Esophagus squamous epithelium (tissue), 5 donors: ENCODE measurements at regions not wholly inside any gene's neighbourhood (a gene's known extent, or its start where the extent isn't known, plus 50 kb on each side); places are given as distances from the start of the nearest gene placed in this dataset.
"Not testable (repeated sequence)": the region's sequence is repeated elsewhere in the genome, so short reads cannot be mapped to it uniquely, and the experiment has no call there.

Experiments used
- DNase-seq: peaks from one replicate; lab custom pipeline; 2025; lab: John Stamatoyannopoulos, UW
- H3K27ac ChIP-seq, 4 donors: fragments of 200-600 bp; sonication (generic); one replicate each; pipeline ENCODE4 v1.5.1; 2016 to 2019; ENCODE audit warnings: mild to moderate bottlenecking in 1 of 4
- H3K27me3 ChIP-seq, 4 donors: fragments of 200-600 bp; sonication (generic); 1 replicate in 3 of 4; 2 replicates in 1 of 4; pipeline versions ENCODE4 v1.5.1 to v1.6.0; 2017 to 2021; ENCODE audit warnings: antibody characterized with exemption in 1 of 4
- H3K36me3 ChIP-seq, 3 donors: fragments of 200-600 bp; sonication (generic); one replicate each; pipeline ENCODE4 v1.5.1; 2016 to 2019
- H3K4me1 ChIP-seq, 3 donors: fragments of 200-600 bp; sonication (generic); one replicate each; pipeline ENCODE4 v1.5.1; 2017 to 2019
- H3K4me3 ChIP-seq, 4 donors: fragments of 200-600 bp; sonication (generic); 1 replicate in 3 of 4; 2 replicates in 1 of 4; pipeline ENCODE4 v1.5.1; 2016 to 2019; ENCODE audit warnings: mild to moderate bottlenecking in 2 of 4, moderate library complexity in 1 of 4
- H3K9me3 ChIP-seq, 3 donors: fragments of 200-600 bp; sonication (generic); one replicate each; pipeline ENCODE4 v1.5.1; 2016 to 2019
- POLR2A ChIP-seq, 4 donors: fragments of 450-650 bp; IDR thresholded peaks; one replicate each; pipeline ENCODE4 v1.6.1; 2017; ENCODE audit warnings: antibody characterized with exemption in 4 of 4, mild to moderate bottlenecking in 4 of 4, moderate library complexity in 3 of 4
- WGBS, 2 donors: methylation state at CpG; one replicate each; pipeline ENCODE4 v1.1.5; 2018; 5-methylcytosine and 5-hydroxymethylcytosine counted together
- intact Hi-C: fragments of 100-400 bp; cut with DNase I; formaldehyde crosslinking; loops from one replicate; pipeline ENCODE4 v1.15.0; 2022
- TF ChIP-seq, protein P1 (sequence below), 6 experiments: fragments of 450-650 bp in 4 of 6; fragments of 200-600 bp in 2 of 6; sonication (generic) in 2 of 6; IDR thresholded peaks; one replicate each; pipeline ENCODE4 v1.5.1; 2016 to 2019; ENCODE audit warnings: antibody characterized with exemption in 6 of 6, mild to moderate bottlenecking in 4 of 6, moderate library complexity in 4 of 6
- donor health status: DM: yes; HTN: yes; CAD: no.

DNA sequence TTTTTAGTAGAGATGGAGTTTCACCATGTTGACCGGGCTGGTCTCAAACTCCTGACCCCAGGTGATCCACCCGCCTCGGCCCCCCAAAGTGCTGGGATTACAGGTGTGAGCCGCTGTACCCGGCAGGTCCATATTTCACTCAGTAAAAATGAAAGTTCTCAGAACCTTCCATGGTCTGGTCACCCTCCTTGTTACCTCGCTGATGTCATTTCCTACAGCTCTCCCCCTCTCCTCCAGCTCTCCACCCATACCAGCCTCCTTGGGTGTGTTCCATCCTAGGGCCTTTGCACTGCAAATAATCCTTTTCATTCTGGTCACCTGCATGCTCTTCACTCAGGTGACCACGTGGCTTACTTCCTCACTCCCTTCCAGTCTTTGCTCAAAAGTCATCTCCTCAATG is 78.2 kb upstream of the TNFSF11 start:
- Histone ChIP-seq H3K4me3 (no peak overlapping the region), H3K9me3 (no peaks in the 10 kb centered on the region), H3K27me3 (no peaks in the 10 kb centered on the region), H3K27ac (no peak overlapping the region), H3K36me3 (no peaks in the 10 kb centered on the region), H3K4me1 (peaks cover 0 to 13% (median 0%) of the 10 kb centered on the region in 3 donors)
- intact Hi-C loops, result no loop called here
- 67 to 71% methylated on average over 7 of the region's 7 CpGs for WGBS, 2 donors
- no peak for TF ChIP-seq POLR2A (IDR thresholded peaks at IDR 0.05)
- TF ChIP-seq, protein P1, sequence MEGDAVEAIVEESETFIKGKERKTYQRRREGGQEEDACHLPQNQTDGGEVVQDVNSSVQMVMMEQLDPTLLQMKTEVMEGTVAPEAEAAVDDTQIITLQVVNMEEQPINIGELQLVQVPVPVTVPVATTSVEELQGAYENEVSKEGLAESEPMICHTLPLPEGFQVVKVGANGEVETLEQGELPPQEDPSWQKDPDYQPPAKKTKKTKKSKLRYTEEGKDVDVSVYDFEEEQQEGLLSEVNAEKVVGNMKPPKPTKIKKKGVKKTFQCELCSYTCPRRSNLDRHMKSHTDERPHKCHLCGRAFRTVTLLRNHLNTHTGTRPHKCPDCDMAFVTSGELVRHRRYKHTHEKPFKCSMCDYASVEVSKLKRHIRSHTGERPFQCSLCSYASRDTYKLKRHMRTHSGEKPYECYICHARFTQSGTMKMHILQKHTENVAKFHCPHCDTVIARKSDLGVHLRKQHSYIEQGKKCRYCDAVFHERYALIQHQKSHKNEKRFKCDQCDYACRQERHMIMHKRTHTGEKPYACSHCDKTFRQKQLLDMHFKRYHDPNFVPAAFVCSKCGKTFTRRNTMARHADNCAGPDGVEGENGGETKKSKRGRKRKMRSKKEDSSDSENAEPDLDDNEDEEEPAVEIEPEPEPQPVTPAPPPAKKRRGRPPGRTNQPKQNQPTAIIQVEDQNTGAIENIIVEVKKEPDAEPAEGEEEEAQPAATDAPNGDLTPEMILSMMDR (IDR thresholded peaks at IDR 0.05), result no peak
- DNase-seq, result no peak

DNA sequence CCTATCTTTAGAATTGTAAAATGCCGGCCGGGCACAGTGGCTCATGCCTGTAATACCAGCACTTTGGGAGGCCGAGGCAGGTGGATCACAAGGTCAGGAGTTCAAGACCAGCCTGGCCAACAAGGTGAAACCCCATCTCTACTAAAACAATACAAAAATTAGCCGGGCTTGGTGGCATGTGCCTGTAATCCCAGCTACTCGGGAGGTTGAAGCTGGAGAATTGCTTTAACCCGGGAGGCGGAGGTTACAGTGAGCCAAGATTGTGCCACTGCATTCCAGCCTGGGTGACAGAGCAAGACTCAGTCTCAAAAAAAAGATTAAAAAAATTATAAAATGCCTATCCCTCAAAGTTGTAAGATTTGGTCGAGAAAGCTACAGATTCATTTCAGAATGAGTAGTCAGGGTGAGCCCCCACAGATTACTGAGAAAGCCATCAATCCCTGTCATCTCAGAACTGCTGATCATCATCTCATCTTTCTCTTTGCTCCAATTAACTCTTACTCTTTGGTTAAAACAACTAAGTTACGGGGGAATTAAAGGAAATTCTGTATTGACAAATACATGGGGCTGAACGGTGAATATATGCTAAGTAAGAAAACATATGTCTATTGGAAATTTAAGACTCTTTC is 76.9 kb upstream of the TNFSF11 start:
- H3K4me3 ChIP-seq, DNase-seq, H3K27me3 ChIP-seq, intact Hi-C loops, H3K9me3 ChIP-seq, H3K36me3 ChIP-seq, H3K27ac ChIP-seq, H3K4me1 ChIP-seq: not testable (repeated sequence)
- 79 to 85% methylated on average over 6 to 10 of the region's 10 CpGs for WGBS, 2 donors

DNA sequence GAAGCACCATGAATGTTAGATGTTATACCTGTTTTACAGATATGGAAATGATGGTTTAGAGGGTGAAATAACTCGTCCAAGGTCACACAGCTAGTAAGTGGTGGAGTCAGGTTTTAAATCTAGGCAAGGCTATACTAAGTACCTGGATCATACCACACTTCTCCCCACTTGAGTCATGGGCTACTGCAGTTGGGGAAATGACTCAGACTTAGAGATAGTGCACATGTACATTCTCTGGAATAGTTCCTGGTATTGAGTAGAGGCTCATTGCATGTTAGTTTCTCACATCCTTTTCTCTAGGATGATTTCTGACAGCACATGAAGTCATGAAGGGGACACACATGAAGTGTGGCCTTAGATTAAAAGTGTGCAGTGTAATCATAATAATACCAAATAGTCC is 76.2 kb upstream of the TNFSF11 start:
- no peak for DNase-seq
- intact Hi-C loops, result no loop called here

DNA sequence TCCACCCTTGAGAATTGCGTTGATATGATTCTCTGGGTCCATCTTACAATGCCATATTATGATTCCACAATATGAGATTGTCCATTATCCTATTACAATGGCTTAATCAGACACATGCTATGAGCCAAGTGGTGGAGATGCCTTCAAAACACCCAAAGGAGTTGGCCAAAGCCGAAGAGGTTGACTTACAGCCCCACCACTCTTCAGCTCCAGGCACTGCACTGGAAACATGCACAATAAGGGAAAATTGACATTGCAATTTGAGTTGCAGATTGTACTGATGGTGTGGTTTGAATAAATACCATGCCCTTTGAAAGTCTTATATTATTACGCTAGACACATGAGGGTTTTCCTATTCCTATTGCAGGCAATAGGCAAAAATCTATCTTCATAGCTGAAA is 75.4 kb upstream of the TNFSF11 start:
- TF ChIP-seq, protein P1 (IDR thresholded peaks at IDR 0.05), result peak in 1 of 6 experiments; percentile 11
- no peak for TF ChIP-seq POLR2A (IDR thresholded peaks at IDR 0.05)
- Histone ChIP-seq H3K27ac (no peak overlapping the region), H3K4me1 (peaks cover 0 to 5% (median 0%) of the 10 kb centered on the region in 3 donors), H3K27me3 (no peaks in the 10 kb centered on the region), H3K36me3 (no peaks in the 10 kb centered on the region), H3K4me3 (no peak overlapping the region), H3K9me3 (no peaks in the 10 kb centered on the region)
- DNase-seq, result no peak
- 76 to 87% methylated on average over 3 of the region's 3 CpGs for WGBS, 2 donors
- intact Hi-C loops, result no loop called here

More for the DNA sequence above, 76.2 kb upstream of the TNFSF11 start:
- TF ChIP-seq, protein P1 (IDR thresholded peaks at IDR 0.05), result no peak
- no peak for TF ChIP-seq POLR2A (IDR thresholded peaks at IDR 0.05)
- no peak overlapping the region for H3K27ac ChIP-seq
- H3K4me3 ChIP-seq, result no peak overlapping the region
- H3K36me3 ChIP-seq, result no peaks in the 10 kb centered on the region
- no peaks in the 10 kb centered on the region for H3K9me3 ChIP-seq
- H3K27me3 ChIP-seq, result no peaks in the 10 kb centered on the region
- peaks cover 0 to 5% (median 0%) of the 10 kb centered on the region in 3 donors for H3K4me1 ChIP-seq
- 13 to 47% methylated on average over 1 of the region's 1 CpG for WGBS, 2 donors
